NB4 (cell line): ENCODE measurements at regions not wholly inside any gene's neighbourhood (a gene's known extent, or its start where the extent isn't known, plus 50 kb on each side); places are given as distances from the start of the nearest gene placed in this dataset.

Experiments used
- CTCF ChIP-seq: IDR thresholded peaks from one replicate; pipeline ENCODE4 v1.5.1; 2012; ENCODE audit warnings: low read depth, low read length
- MYC ChIP-seq: IDR thresholded peaks from 2 replicates; pipeline ENCODE4 v1.6.1; 2011; ENCODE audit warnings: low read depth, low read length
- POLR2A ChIP-seq: IDR thresholded peaks from 2 replicates; pipeline ENCODE4 v1.6.1; 2011; ENCODE audit warnings: mild to moderate bottlenecking; ENCODE audit not compliant: insufficient read length; ENCODE audit errors: extremely low read depth
- TF ChIP-seq, protein P1 (sequence below): IDR thresholded peaks from 2 replicates; pipeline ENCODE4 v1.6.1; 2011; ENCODE audit warnings: low read depth, low read length

- no peak for TF ChIP-seq CTCF
- TF ChIP-seq POLR2A: no peak
- TF ChIP-seq MYC: no peak
- TF ChIP-seq, protein P1, sequence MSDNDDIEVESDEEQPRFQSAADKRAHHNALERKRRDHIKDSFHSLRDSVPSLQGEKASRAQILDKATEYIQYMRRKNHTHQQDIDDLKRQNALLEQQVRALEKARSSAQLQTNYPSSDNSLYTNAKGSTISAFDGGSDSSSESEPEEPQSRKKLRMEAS: no peak
These were observed 142.4 kb upstream of the TNFAIP3 start for GRCh38 chr6:137724495-137725211.
